GM06990 (cell line): ENCODE measurements at regions not wholly inside any gene's neighbourhood (a gene's known extent, or its start where the extent isn't known, plus 50 kb on each side); places are given as distances from the start of the nearest gene placed in this dataset.

Source experiments
- DNase-seq: peaks from one replicate; pipeline ENCODE4 v3.0.0-alpha.2; 2011; ENCODE audit not compliant: insufficient read length; ENCODE audit errors: extremely low read depth
- H3K27me3 ChIP-seq: replicated peaks from 2 replicates; pipeline ENCODE4 v1.6.0; 2011; ENCODE audit warnings: low read length; ENCODE audit not compliant: control insufficient read depth, insufficient read depth
- H3K36me3 ChIP-seq: 2 replicates; pipeline ENCODE4 v1.5.1; 2011; ENCODE audit warnings: low read length; ENCODE audit not compliant: control insufficient read depth, insufficient read depth
- H3K4me3 ChIP-seq: replicated peaks from 2 replicates; pipeline ENCODE4 v1.5.1; 2011; ENCODE audit warnings: low read depth, mild to moderate bottlenecking, control low read depth, low read length
- CTCF ChIP-seq: IDR thresholded peaks from 2 replicates; pipeline ENCODE4 v1.5.1; 2011; ENCODE audit warnings: low read length, control low read depth, mild to moderate bottlenecking, inconsistent platforms; ENCODE audit not compliant: insufficient read depth, poor library complexity, severe bottlenecking

GRCh38 chr6:3900744-3901336 lies 51.7 kb downstream of the FAM50B start:
- TF ChIP-seq CTCF: no peak
- H3K27me3 ChIP-seq: no peaks in the 10 kb centered on the region
- DNase-seq: no peak
- no peaks in the 10 kb centered on the region for H3K36me3 ChIP-seq
- H3K4me3 ChIP-seq: no peak overlapping the region

GRCh38 chr6:3902871-3903648 lies 53.9 kb downstream of the FAM50B start:
- Histone ChIP-seq H3K36me3 (no peaks in the 10 kb centered on the region), H3K27me3 (no peaks in the 10 kb centered on the region), H3K4me3 (no peak overlapping the region)
- TF ChIP-seq CTCF: no peak
- DNase-seq: no peak

- no peak for TF ChIP-seq CTCF
- DNase-seq: no peak
- no peaks in the 10 kb centered on the region for H3K36me3 ChIP-seq
These were observed 55.3 kb downstream of the FAM50B start for GRCh38 chr6:3904518-3904917.

GRCh38 chr6:3905945-3906845 lies 57.0 kb downstream of the FAM50B start:
- DNase-seq: no peak
- no peak for TF ChIP-seq CTCF
- Histone ChIP-seq H3K27me3 (no peaks in the 10 kb centered on the region; the same call in 1 of the 2 replicates), H3K36me3 (no peaks in the 10 kb centered on the region), H3K4me3 (no peak overlapping the region)

More at GRCh38 chr6:3904518-3904917, 55.3 kb downstream of the FAM50B start:
- Histone ChIP-seq H3K4me3 (no peak overlapping the region), H3K27me3 (no peaks in the 10 kb centered on the region)

- no peak overlapping the region for H3K4me3 ChIP-seq
- DNase-seq: no peak
- no peak for TF ChIP-seq CTCF
These were observed 57.6 kb downstream of the FAM50B start for GRCh38 chr6:3906846-3907151.

More at GRCh38 chr6:3906846-3907151, 57.6 kb downstream of the FAM50B start:
- Histone ChIP-seq H3K36me3 (no peaks in the 10 kb centered on the region), H3K27me3 (no peaks in the 10 kb centered on the region; the same call in 1 of the 2 replicates)
